SK-N-SH treated with all-trans-retinoic acid at 6 μM for 48 hours (cell line): ENCODE measurements at regions not wholly inside any gene's neighbourhood (a gene's known extent, or its start where the extent isn't known, plus 50 kb on each side); places are given as distances from the start of the nearest gene placed in this dataset.

Source experiments
- ATAC-seq: fragments of 200-7000 bp; cut with Tn5 transposase; 3 replicates; pipeline ENCODE4 v1.9.1; 2020; ENCODE audit warnings: mild to moderate bottlenecking, moderate library complexity
- ARNTL ChIP-seq: fragments of 450-650 bp; formaldehyde crosslinking; IDR thresholded peaks from 2 replicates; pipeline ENCODE4 v1.5.0; 2020; ENCODE audit warnings: low read depth, mild to moderate bottlenecking, moderate library complexity, borderline replicate concordance
- BACH2 ChIP-seq: fragments of 250-450 bp; sonication (Bioruptor Pico); IDR thresholded peaks from 2 replicates; pipeline ENCODE4 v1.9.0; 2021; ENCODE audit warnings: mild to moderate bottlenecking, borderline replicate concordance
- CSDC2 ChIP-seq: fragments of 250-450 bp; sonication (Bioruptor Pico); IDR thresholded peaks from 2 replicates; pipeline ENCODE4 v1.5.0; 2020; ENCODE audit warnings: mild to moderate bottlenecking, moderate library complexity
- ESRRG ChIP-seq: fragments of 250-450 bp; sonication (Bioruptor Pico); IDR thresholded peaks from 2 replicates; pipeline ENCODE4 v1.6.1; 2021; ENCODE audit warnings: mild to moderate bottlenecking
- GLIS3 ChIP-seq: fragments of 250-450 bp; sonication (Bioruptor Pico); IDR thresholded peaks from 2 replicates; pipeline ENCODE4 v1.5.0; 2020; ENCODE audit warnings: mild to moderate bottlenecking, moderate library complexity
- ISL1 ChIP-seq: fragments of 250-450 bp; sonication (Bioruptor Pico); IDR thresholded peaks from 2 replicates; pipeline ENCODE4 v2.1.2; 2022; ENCODE audit warnings: mild to moderate bottlenecking, moderate library complexity
- OSR1 ChIP-seq: fragments of 250-450 bp; sonication (Bioruptor Pico); IDR thresholded peaks from 2 replicates; pipeline ENCODE4 v1.8.0; 2022; ENCODE audit warnings: moderate library complexity, mild to moderate bottlenecking, inconsistent platforms
- PPARA ChIP-seq: fragments of 250-450 bp; sonication (Bioruptor Pico); IDR thresholded peaks from 2 replicates; pipeline ENCODE4 v1.5.0; 2020; ENCODE audit warnings: mild to moderate bottlenecking, borderline replicate concordance
- RARB ChIP-seq: fragments of 250-450 bp; sonication (Bioruptor Pico); IDR thresholded peaks from 2 replicates; pipeline ENCODE4 v1.8.0; 2021; ENCODE audit warnings: mild to moderate bottlenecking, moderate library complexity
- TCF4 ChIP-seq: fragments of 250-450 bp; sonication (Bioruptor Pico); IDR thresholded peaks from 2 replicates; pipeline ENCODE4 v1.8.0; 2021; ENCODE audit warnings: mild to moderate bottlenecking, moderate library complexity, borderline replicate concordance
- TOX ChIP-seq: fragments of 250-450 bp; sonication (Bioruptor Pico); IDR thresholded peaks from 2 replicates; pipeline ENCODE4 v1.8.0; 2021; ENCODE audit warnings: mild to moderate bottlenecking, moderate library complexity, borderline replicate concordance
- ZC3H10 ChIP-seq: fragments of 250-450 bp; sonication (Bioruptor Pico); IDR thresholded peaks from 2 replicates; pipeline ENCODE4 v1.5.1; 2021; ENCODE audit warnings: mild to moderate bottlenecking, moderate library complexity
- ZFP3 ChIP-seq: fragments of 250-450 bp; sonication (Bioruptor Pico); IDR thresholded peaks from 2 replicates; pipeline ENCODE4 v1.5.0; 2020; ENCODE audit warnings: mild to moderate bottlenecking, moderate library complexity
- ZFP30 ChIP-seq: fragments of 450-650 bp; formaldehyde crosslinking; IDR thresholded peaks from 2 replicates; pipeline ENCODE4 v1.5.0; 2022; ENCODE audit warnings: mild to moderate bottlenecking, moderate library complexity
- ZNF565 ChIP-seq: fragments of 450-650 bp; formaldehyde crosslinking; conservative IDR thresholded peaks from 2 replicates; pipeline ENCODE4 v1.5.0; 2020; ENCODE audit warnings: low read depth, mild to moderate bottlenecking, moderate library complexity
- ZNF70 ChIP-seq: fragments of 450-650 bp; formaldehyde crosslinking; IDR thresholded peaks from 2 replicates; pipeline ENCODE4 v1.5.0; 2020; ENCODE audit warnings: mild to moderate bottlenecking, moderate library complexity
- ZNF8 ChIP-seq: fragments of 450-650 bp; formaldehyde crosslinking; IDR thresholded peaks from 2 replicates; pipeline ENCODE4 v1.5.0; 2020; ENCODE audit warnings: mild to moderate bottlenecking, moderate library complexity
- TF ChIP-seq, protein P1 (sequence below): fragments of 250-450 bp; sonication (Bioruptor Pico); IDR thresholded peaks from 2 replicates; pipeline ENCODE4 v1.5.0; 2020; ENCODE audit warnings: mild to moderate bottlenecking, moderate library complexity
- TF ChIP-seq, protein P2 (sequence below): fragments of 250-450 bp; sonication (Bioruptor Pico); IDR thresholded peaks from 2 replicates; pipeline ENCODE4 v1.5.1; 2021; ENCODE audit warnings: mild to moderate bottlenecking, moderate library complexity
- TF ChIP-seq, protein P3 (sequence below): fragments of 250-450 bp; sonication (Bioruptor Pico); IDR thresholded peaks from 2 replicates; pipeline ENCODE4 v1.8.0; 2020; ENCODE audit warnings: mild to moderate bottlenecking, moderate library complexity, borderline replicate concordance
- TF ChIP-seq, protein P4 (sequence below): fragments of 250-450 bp; sonication (Bioruptor Pico); IDR thresholded peaks from 2 replicates; pipeline ENCODE4 v1.8.0; 2021; ENCODE audit warnings: low read depth, mild to moderate bottlenecking, moderate library complexity, borderline replicate concordance
- TF ChIP-seq, protein P5 (sequence below): fragments of 250-450 bp; sonication (Bioruptor Pico); IDR thresholded peaks from 2 replicates; pipeline ENCODE4 v1.5.1; 2020; ENCODE audit warnings: low read depth, mild to moderate bottlenecking, moderate library complexity

DNA sequence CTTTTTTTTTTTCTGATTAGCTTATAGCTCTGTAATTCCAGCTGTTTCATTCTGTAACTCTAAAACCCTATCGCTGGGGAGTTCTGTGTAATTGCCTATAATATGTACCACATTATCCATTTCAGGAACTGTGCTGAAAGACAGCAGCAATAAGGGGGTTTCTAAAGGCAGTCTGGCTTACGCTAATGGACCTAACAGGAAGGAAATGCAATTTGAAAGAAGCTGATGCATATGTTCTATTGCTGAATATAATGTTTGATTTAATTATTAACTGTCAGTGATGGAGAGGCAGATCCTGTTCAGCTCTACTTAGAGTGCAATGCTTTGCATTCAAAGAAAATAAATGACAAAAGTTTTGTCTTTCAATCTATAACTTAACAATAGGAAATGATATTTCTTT is 209.4 kb upstream of the SNX7 start:
- peak; percentile 80 for ATAC-seq
- TF ChIP-seq TCF4 (CRISPR knock-in tag) (peak; percentile 91), RARB (CRISPR knock-in tag) (no peak), CSDC2 (CRISPR knock-in tag) (no peak), ZNF70 (CRISPR knock-in tag) (peak; percentile 58), ISL1 (CRISPR knock-in tag) (peak; percentile 70), ZNF8 (CRISPR knock-in tag) (peak; percentile 54; the same call in 1 of the 2 replicates), PPARA (CRISPR knock-in tag) (0 out of 2 replicates have a peak, but pooled peaks have one; percentile 47), GLIS3 (CRISPR knock-in tag) (no peak), BACH2 (CRISPR knock-in tag) (no peak)
- TF ChIP-seq, protein P1, sequence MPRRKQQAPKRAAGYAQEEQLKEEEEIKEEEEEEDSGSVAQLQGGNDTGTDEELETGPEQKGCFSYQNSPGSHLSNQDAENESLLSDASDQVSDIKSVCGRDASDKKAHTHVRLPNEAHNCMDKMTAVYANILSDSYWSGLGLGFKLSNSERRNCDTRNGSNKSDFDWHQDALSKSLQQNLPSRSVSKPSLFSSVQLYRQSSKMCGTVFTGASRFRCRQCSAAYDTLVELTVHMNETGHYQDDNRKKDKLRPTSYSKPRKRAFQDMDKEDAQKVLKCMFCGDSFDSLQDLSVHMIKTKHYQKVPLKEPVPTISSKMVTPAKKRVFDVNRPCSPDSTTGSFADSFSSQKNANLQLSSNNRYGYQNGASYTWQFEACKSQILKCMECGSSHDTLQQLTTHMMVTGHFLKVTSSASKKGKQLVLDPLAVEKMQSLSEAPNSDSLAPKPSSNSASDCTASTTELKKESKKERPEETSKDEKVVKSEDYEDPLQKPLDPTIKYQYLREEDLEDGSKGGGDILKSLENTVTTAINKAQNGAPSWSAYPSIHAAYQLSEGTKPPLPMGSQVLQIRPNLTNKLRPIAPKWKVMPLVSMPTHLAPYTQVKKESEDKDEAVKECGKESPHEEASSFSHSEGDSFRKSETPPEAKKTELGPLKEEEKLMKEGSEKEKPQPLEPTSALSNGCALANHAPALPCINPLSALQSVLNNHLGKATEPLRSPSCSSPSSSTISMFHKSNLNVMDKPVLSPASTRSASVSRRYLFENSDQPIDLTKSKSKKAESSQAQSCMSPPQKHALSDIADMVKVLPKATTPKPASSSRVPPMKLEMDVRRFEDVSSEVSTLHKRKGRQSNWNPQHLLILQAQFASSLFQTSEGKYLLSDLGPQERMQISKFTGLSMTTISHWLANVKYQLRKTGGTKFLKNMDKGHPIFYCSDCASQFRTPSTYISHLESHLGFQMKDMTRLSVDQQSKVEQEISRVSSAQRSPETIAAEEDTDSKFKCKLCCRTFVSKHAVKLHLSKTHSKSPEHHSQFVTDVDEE (CRISPR knock-in tag): peak; percentile 75
- TF ChIP-seq, protein P2, sequence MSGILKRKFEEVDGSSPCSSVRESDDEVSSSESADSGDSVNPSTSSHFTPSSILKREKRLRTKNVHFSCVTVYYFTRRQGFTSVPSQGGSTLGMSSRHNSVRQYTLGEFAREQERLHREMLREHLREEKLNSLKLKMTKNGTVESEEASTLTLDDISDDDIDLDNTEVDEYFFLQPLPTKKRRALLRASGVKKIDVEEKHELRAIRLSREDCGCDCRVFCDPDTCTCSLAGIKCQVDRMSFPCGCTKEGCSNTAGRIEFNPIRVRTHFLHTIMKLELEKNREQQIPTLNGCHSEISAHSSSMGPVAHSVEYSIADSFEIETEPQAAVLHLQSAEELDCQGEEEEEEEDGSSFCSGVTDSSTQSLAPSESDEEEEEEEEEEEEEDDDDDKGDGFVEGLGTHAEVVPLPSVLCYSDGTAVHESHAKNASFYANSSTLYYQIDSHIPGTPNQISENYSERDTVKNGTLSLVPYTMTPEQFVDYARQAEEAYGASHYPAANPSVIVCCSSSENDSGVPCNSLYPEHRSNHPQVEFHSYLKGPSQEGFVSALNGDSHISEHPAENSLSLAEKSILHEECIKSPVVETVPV (CRISPR knock-in tag): peak; percentile 73; the same call in 1 of the 2 replicates

DNA sequence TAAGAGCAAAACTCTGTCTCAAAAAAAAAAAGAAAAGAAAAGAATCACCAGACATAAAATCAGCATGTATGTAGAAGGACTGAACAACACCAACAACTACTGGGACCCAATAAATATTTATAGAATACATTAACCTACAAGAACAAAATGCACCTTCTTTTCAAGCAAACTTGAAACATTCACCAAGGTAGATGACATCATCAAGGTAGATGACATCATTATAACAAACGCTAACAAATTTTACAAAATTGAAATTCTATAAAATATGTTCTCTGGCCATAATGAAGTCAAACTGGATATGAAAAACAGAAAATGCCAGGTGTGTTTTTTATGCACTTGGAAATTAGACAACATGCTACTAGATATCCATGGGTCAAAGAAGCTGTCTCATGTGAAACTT is 220.2 kb upstream of the SNX7 start:
- no peak for ATAC-seq

More for the DNA sequence above, 220.2 kb upstream of the SNX7 start:
- TF ChIP-seq BACH2 (CRISPR knock-in tag) (no peak), ZFP3 (no peak), RARB (CRISPR knock-in tag) (no peak), TCF4 (CRISPR knock-in tag) (no peak), ZC3H10 (no peak), ZNF565 (no peak), ZFP30 (CRISPR knock-in tag) (no peak), ARNTL (CRISPR knock-in tag) (no peak), ZNF8 (CRISPR knock-in tag) (no peak), OSR1 (CRISPR knock-in tag) (no peak), CSDC2 (CRISPR knock-in tag) (no peak), GLIS3 (CRISPR knock-in tag) (no peak), TOX (CRISPR knock-in tag) (no peak), ESRRG (CRISPR knock-in tag) (no peak), ZNF70 (CRISPR knock-in tag) (no peak)
- TF ChIP-seq, protein P1 (CRISPR knock-in tag): no peak
- TF ChIP-seq, protein P3, sequence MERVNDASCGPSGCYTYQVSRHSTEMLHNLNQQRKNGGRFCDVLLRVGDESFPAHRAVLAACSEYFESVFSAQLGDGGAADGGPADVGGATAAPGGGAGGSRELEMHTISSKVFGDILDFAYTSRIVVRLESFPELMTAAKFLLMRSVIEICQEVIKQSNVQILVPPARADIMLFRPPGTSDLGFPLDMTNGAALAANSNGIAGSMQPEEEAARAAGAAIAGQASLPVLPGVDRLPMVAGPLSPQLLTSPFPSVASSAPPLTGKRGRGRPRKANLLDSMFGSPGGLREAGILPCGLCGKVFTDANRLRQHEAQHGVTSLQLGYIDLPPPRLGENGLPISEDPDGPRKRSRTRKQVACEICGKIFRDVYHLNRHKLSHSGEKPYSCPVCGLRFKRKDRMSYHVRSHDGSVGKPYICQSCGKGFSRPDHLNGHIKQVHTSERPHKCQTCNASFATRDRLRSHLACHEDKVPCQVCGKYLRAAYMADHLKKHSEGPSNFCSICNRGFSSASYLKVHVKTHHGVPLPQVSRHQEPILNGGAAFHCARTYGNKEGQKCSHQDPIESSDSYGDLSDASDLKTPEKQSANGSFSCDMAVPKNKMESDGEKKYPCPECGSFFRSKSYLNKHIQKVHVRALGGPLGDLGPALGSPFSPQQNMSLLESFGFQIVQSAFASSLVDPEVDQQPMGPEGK: no peak
- TF ChIP-seq, protein P4, sequence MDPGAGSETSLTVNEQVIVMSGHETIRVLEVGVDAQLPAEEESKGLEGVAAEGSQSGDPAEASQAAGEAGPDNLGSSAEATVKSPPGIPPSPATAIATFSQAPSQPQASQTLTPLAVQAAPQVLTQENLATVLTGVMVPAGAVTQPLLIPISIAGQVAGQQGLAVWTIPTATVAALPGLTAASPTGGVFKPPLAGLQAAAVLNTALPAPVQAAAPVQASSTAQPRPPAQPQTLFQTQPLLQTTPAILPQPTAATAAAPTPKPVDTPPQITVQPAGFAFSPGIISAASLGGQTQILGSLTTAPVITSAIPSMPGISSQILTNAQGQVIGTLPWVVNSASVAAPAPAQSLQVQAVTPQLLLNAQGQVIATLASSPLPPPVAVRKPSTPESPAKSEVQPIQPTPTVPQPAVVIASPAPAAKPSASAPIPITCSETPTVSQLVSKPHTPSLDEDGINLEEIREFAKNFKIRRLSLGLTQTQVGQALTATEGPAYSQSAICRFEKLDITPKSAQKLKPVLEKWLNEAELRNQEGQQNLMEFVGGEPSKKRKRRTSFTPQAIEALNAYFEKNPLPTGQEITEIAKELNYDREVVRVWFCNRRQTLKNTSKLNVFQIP: no peak
- TF ChIP-seq, protein P2 (CRISPR knock-in tag): no peak
- TF ChIP-seq, protein P5, sequence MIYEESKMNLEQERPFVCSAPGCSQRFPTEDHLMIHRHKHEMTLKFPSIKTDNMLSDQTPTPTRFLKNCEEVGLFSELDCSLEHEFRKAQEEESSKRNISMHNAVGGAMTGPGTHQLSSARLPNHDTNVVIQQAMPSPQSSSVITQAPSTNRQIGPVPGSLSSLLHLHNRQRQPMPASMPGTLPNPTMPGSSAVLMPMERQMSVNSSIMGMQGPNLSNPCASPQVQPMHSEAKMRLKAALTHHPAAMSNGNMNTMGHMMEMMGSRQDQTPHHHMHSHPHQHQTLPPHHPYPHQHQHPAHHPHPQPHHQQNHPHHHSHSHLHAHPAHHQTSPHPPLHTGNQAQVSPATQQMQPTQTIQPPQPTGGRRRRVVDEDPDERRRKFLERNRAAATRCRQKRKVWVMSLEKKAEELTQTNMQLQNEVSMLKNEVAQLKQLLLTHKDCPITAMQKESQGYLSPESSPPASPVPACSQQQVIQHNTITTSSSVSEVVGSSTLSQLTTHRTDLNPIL (CRISPR knock-in tag): no peak
